Vagina (tissue), 2 donors: ENCODE measurements at regions not wholly inside any gene's neighbourhood (a gene's known extent, or its start where the extent isn't known, plus 50 kb on each side); places are given as distances from the start of the nearest gene placed in this dataset.

Experiments used
- CTCF ChIP-seq, 3 experiments: fragments of 450-650 bp in 2 of 3; fragments of 200-600 bp in 1 of 3; sonication (generic) in 1 of 3; IDR thresholded peaks; one replicate each; pipeline ENCODE4 v1.5.1; 2017 to 2019; ENCODE audit warnings: antibody characterized with exemption in 3 of 3, mild to moderate bottlenecking in 2 of 3, moderate library complexity in 2 of 3
- POLR2A ChIP-seq, 2 donors: fragments of 450-650 bp; IDR thresholded peaks; one replicate each; pipeline ENCODE4 v1.6.1; 2017; ENCODE audit warnings: antibody characterized with exemption in 2 of 2, mild to moderate bottlenecking in 2 of 2, moderate library complexity in 2 of 2

GRCh38 chr14:88993946-88994345 is 169.5 kb downstream of the TTC8 start:
- no peak for TF ChIP-seq POLR2A (IDR thresholded peaks at IDR 0.05)
- no peak for TF ChIP-seq CTCF (IDR thresholded peaks at IDR 0.05)
